Retinal pigment epithelial cell (primary cell): ENCODE measurements at regions not wholly inside any gene's neighbourhood (a gene's known extent, or its start where the extent isn't known, plus 50 kb on each side); places are given as distances from the start of the nearest gene placed in this dataset.

Experiments
- DNase-seq: peaks from one replicate; pipeline ENCODE4 v3.0.0-alpha.2; 2010; ENCODE audit warnings: low read depth
- H3K4me3 ChIP-seq: 2 replicates; pipeline ENCODE4 v1.5.1; 2011; ENCODE audit warnings: mild to moderate bottlenecking, low read length, control low read depth, moderate library complexity
- TF ChIP-seq, protein P1 (sequence below): conservative IDR thresholded peaks from 2 replicates; pipeline ENCODE4 v1.5.1; 2011; ENCODE audit warnings: low read depth, low read length, control low read depth, inconsistent platforms

DNA sequence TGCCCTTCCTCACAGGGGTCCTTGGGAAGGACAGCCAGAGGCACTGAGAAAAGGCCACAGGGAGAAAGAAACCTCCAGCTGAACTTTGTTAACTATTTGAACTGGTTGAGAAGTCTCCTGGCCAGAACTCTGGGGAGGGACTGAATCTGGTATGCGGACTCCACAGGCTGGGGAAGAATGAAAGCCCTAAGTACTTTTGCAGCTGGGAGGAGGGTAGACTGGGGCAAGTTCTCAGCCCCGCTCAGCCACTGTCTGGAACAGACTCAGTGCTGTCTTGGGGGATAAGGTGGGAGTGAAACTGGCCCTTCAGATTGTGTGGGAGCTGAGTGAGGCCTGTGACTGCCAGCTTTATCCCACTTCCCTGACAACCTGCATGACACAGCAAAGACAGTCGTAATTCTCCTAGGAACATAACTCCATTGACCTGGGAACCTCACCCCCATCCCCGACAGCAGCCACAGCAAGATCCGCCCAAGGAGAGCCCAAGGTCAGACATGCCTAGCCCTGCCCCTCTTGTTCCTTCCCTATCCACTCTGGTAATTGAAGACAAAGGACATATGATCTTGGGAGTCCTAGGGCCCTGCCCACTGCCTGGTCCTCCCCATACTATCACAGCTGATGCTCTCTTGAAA, 475.1 kb upstream of the CNTN5 start:
- no peak for DNase-seq
- TF ChIP-seq, protein P1, sequence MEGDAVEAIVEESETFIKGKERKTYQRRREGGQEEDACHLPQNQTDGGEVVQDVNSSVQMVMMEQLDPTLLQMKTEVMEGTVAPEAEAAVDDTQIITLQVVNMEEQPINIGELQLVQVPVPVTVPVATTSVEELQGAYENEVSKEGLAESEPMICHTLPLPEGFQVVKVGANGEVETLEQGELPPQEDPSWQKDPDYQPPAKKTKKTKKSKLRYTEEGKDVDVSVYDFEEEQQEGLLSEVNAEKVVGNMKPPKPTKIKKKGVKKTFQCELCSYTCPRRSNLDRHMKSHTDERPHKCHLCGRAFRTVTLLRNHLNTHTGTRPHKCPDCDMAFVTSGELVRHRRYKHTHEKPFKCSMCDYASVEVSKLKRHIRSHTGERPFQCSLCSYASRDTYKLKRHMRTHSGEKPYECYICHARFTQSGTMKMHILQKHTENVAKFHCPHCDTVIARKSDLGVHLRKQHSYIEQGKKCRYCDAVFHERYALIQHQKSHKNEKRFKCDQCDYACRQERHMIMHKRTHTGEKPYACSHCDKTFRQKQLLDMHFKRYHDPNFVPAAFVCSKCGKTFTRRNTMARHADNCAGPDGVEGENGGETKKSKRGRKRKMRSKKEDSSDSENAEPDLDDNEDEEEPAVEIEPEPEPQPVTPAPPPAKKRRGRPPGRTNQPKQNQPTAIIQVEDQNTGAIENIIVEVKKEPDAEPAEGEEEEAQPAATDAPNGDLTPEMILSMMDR, result no peak
- H3K4me3 ChIP-seq, result no peak overlapping the region

DNA sequence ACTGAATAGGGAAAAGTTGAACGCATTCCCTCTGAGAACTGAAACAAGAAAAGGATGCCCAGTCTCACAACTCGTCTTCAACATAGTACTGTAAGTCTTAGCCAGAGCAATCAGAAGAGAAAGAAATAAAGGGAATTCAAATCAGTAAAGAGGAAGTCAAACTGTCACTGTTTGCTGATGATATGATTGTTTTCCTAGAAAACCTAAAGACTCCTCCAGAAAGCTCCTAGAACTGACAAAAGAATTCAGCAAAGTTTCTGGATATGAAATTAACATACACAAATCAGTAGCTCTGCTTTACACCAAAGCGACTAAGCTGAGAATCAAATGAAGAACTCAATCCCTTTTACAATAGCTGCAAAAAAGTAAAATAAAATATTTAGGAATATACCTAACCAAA, 471.2 kb upstream of the CNTN5 start:
- H3K4me3 ChIP-seq, result no peak overlapping the region
- DNase-seq, result no peak
- TF ChIP-seq, protein P1, result no peak

DNA sequence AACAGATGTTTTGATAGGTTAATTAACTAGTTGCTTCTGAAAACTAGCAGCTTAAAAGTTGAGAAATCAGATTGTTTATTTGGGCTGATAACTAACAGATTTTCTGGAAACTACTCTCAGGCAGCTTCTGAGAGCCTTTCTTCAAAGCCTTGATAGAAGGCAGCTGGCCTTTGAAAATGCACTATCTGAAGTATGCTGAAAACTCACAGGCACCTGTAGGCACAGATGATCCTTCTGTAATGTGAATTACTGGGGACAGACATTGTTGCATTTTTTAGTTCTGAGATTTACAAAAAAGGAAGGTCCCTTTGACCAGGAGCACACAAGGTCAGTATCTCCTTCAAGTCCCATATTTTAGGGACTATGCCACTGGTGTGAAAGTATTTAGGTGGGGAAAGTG, 460.8 kb upstream of the CNTN5 start:
- TF ChIP-seq, protein P1, result no peak
- no peak for DNase-seq
- H3K4me3 ChIP-seq, result no peak overlapping the region

GRCh38 chr11:98561252-98561651, 459.5 kb upstream of the CNTN5 start:
- H3K4me3 ChIP-seq, result no peak overlapping the region
- DNase-seq, result no peak
- TF ChIP-seq, protein P1, result no peak

GRCh38 chr11:98561877-98562395, 458.8 kb upstream of the CNTN5 start:
- H3K4me3 ChIP-seq, result no peak overlapping the region
- no peak for DNase-seq
- TF ChIP-seq, protein P1, result no peak

DNA sequence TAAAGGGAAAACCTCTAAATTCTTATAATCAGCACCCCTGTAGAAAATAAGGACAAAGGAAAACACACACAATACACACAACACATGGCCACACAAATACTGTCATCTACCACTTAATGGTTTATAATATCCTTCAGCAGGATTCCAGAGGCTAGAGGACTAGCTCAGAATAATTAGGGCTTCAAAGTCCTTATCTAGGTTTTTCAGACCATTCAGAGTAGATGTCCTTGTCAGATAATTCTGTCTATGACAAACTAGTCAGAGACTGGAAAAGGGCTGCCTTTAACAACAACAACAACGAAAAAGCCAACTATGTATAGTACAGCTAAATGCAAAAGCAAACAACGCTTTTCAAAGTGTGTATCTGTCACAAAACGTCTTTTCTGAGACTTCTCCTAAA, 456.5 kb upstream of the CNTN5 start:
- DNase-seq, result no peak
- TF ChIP-seq, protein P1, result no peak
- no peak overlapping the region for H3K4me3 ChIP-seq

GRCh38 chr11:98564881-98565280, 455.9 kb upstream of the CNTN5 start:
- no peak for DNase-seq
- no peak overlapping the region for H3K4me3 ChIP-seq
- TF ChIP-seq, protein P1, result no peak
